Pancreas (tissue), 10 donors: ENCODE measurements at regions not wholly inside any gene's neighbourhood (a gene's known extent, or its start where the extent isn't known, plus 50 kb on each side); places are given as distances from the start of the nearest gene placed in this dataset.

ENCODE experiments used
- ATAC-seq, 4 donors: fragments of 200-7000 bp; cut with Tn5 transposase; one replicate each; pipeline versions ENCODE4 v1.8.0 to v1.9.1; 2020; ENCODE audit warnings: mild to moderate bottlenecking in 4 of 4, moderate library complexity in 4 of 4
- DNase-seq, 6 donors: peaks; one replicate each; pipeline ENCODE4 v3.0.0-alpha.2; 2020
- FAIRE-seq: peaks from 2 replicates; lab custom pipeline; 2012; peaks lifted over from hg19 to GRCh38; lab: Jason Lieb, UNC
- H3K27ac ChIP-seq, 4 donors: fragments of 200-600 bp; sonication (generic); 1 replicate in 3 of 4; 2 replicates in 1 of 4; pipeline versions ENCODE4 v1.5.0 to v1.8.0; 2020
- H3K27me3 ChIP-seq, 4 donors: fragments of 200-600 bp; one replicate each; pipeline ENCODE4 v1.8.0; 2021
- H3K36me3 ChIP-seq, 3 donors: fragments of 200-600 bp; sonication (generic) in 1 of 3; one replicate each; pipeline versions ENCODE4 v1.5.0 to v1.8.0; 2020 to 2021
- H3K4me1 ChIP-seq, 3 donors: fragments of 200-600 bp; one replicate each; pipeline ENCODE4 v1.8.0; 2021
- H3K4me3 ChIP-seq, 4 donors: fragments of 200-600 bp; sonication (generic) in 2 of 4; one replicate each; pipeline versions ENCODE4 v1.5.0 to v1.8.0; 2020 to 2021
- H3K9me3 ChIP-seq, 4 donors: fragments of 200-600 bp; one replicate each; pipeline ENCODE4 v1.8.0; 2021
- CTCF ChIP-seq, 4 donors: fragments of 200-600 bp; sonication (generic) in 3 of 4; IDR thresholded peaks; one replicate each; pipeline versions ENCODE4 v1.5.0 to v1.8.0; 2021; ENCODE audit warnings: antibody characterized with exemption in 4 of 4
- WGBS, 2 donors: extraction: QIAGEN DNeasy Blood & Tissue Kit; methylation state at CpG; one replicate each; pipeline ENCODE4 v1.1.7; 2013; 5-methylcytosine and 5-hydroxymethylcytosine counted together
- intact Hi-C, 3 donors: fragments of 100-400 bp; cut with DNase I; formaldehyde crosslinking; loops; one replicate each; pipeline versions ENCODE4 v1.11.1 to v1.14.2; 2022
- donor health status: healthy with polysubstance abuse.
- donor health status: DM: no; HTN: no; CAD: no; lungs with moderate emphysema.
- donor health status: DM: no; HTN: no; CAD: no.
- donor health status: control.
- donor health status: control.
- donor health status: Bipolar disorder and iron deficiency.
- donor health status: DM: yes; HTN: yes; CAD: no.
- donor health status: DM: no; HTN: no; CAD: no.
- donor health status: DM: no; HTN: no; CAD: no.
- donor health status: DM: yes; HTN: yes; CAD: no.

GRCh38 chr21:38948377-38949069 lies 142.8 kb downstream of the ETS2 start:
- intact Hi-C loops: no loop called here
- H3K36me3 ChIP-seq: no peaks in the 10 kb centered on the region
- FAIRE-seq (no peak), ATAC-seq (peak in 2 of 4 donors; percentile 15 to 33), DNase-seq (no peak)
- no peaks in the 10 kb centered on the region for H3K4me1 ChIP-seq
- no peak overlapping the region for H3K27ac ChIP-seq
- no peaks in the 10 kb centered on the region for H3K9me3 ChIP-seq
- WGBS, 2 donors: 15 to 21% methylated on average over 4 of the region's 4 CpGs
- H3K4me3 ChIP-seq: no peak overlapping the region
- no peaks in the 10 kb centered on the region for H3K27me3 ChIP-seq
- no peak for TF ChIP-seq CTCF (IDR thresholded peaks at IDR 0.05)

- no peak overlapping the region for H3K27ac ChIP-seq
- H3K9me3 ChIP-seq: no peaks in the 10 kb centered on the region
- intact Hi-C loops: no loop called here
- no peak for ATAC-seq
- no peak for TF ChIP-seq CTCF (IDR thresholded peaks at IDR 0.05)
- FAIRE-seq: no peak
- no peak for DNase-seq
- no peak overlapping the region for H3K4me3 ChIP-seq
- WGBS, 2 donors: 61 to 64% methylated on average over 17 of the region's 17 CpGs
- H3K27me3 ChIP-seq: no peaks in the 10 kb centered on the region
- no peaks in the 10 kb centered on the region for H3K36me3 ChIP-seq
- H3K4me1 ChIP-seq: no peaks in the 10 kb centered on the region
Observed at GRCh38 chr21:38945545-38946245, 140.0 kb downstream of the ETS2 start.

- Histone ChIP-seq H3K27me3 (no peaks in the 10 kb centered on the region), H3K4me3 (no peak overlapping the region), H3K36me3 (no peaks in the 10 kb centered on the region), H3K27ac (no peak overlapping the region), H3K9me3 (no peaks in the 10 kb centered on the region), H3K4me1 (no peaks in the 10 kb centered on the region)
- no peak for TF ChIP-seq CTCF (IDR thresholded peaks at IDR 0.05)
- DNase-seq: no peak
- WGBS, 2 donors: 73 to 82% methylated on average over 14 of the region's 14 CpGs
- ATAC-seq: no peak
- intact Hi-C loops: no loop called here
- FAIRE-seq: no peak
Observed at GRCh38 chr21:38944903-38945302, 139.2 kb downstream of the ETS2 start.

- Histone ChIP-seq H3K27ac (no peak overlapping the region), H3K4me3 (no peak overlapping the region), H3K4me1 (no peaks in the 10 kb centered on the region), H3K9me3 (no peaks in the 10 kb centered on the region), H3K36me3 (no peaks in the 10 kb centered on the region), H3K27me3 (no peaks in the 10 kb centered on the region)
- no peak for TF ChIP-seq CTCF (IDR thresholded peaks at IDR 0.05)
- DNase-seq: no peak
- FAIRE-seq: no peak
- 84 to 88% methylated on average over 11 of the region's 11 CpGs for WGBS, 2 donors
- no peak for ATAC-seq
- intact Hi-C loops: no loop called here
Observed at GRCh38 chr21:38944402-38944801, 138.7 kb downstream of the ETS2 start.

GRCh38 chr21:38942748-38943211 lies 137.1 kb downstream of the ETS2 start:
- no peak for TF ChIP-seq CTCF (IDR thresholded peaks at IDR 0.05)
- WGBS, 2 donors: 64 to 74% methylated on average over 7 of the region's 7 CpGs
- no peak for FAIRE-seq
- intact Hi-C loops: no loop called here
- H3K36me3 ChIP-seq: no peaks in the 10 kb centered on the region
- no peaks in the 10 kb centered on the region for H3K27me3 ChIP-seq
- no peak for ATAC-seq
- H3K27ac ChIP-seq: no peak overlapping the region
- no peak overlapping the region for H3K4me3 ChIP-seq
- no peak for DNase-seq
- no peaks in the 10 kb centered on the region for H3K9me3 ChIP-seq
- no peaks in the 10 kb centered on the region for H3K4me1 ChIP-seq
